GM20000 (cell line): ENCODE measurements at regions not wholly inside any gene's neighbourhood (a gene's known extent, or its start where the extent isn't known, plus 50 kb on each side); places are given as distances from the start of the nearest gene placed in this dataset.

Experiments used
- DNase-seq: peaks from one replicate; pipeline ENCODE4 v3.0.0; 2012; ENCODE audit warnings: low spot score
- CTCF ChIP-seq: IDR thresholded peaks from 2 replicates; pipeline ENCODE4 v1.5.1; 2012; ENCODE audit warnings: mild to moderate bottlenecking, control low read depth; ENCODE audit errors: extremely low read depth, missing control alignments

GRCh38 chr3:30502742-30503073, 103.7 kb upstream of the TGFBR2 start:
- TF ChIP-seq CTCF = no peak
- DNase-seq = no peak

- no peak for TF ChIP-seq CTCF
- no peak for DNase-seq
These were observed 103.0 kb upstream of the TGFBR2 start for GRCh38 chr3:30503446-30503845.

- TF ChIP-seq CTCF = no peak
- DNase-seq = no peak
These were observed 101.5 kb upstream of the TGFBR2 start for GRCh38 chr3:30504939-30505338.

GRCh38 chr3:30505866-30506520, 100.4 kb upstream of the TGFBR2 start:
- no peak for DNase-seq
- TF ChIP-seq CTCF = no peak

- TF ChIP-seq CTCF = no peak
- DNase-seq = no peak
These were observed 98.1 kb upstream of the TGFBR2 start for GRCh38 chr3:30508339-30508738.

GRCh38 chr3:30510596-30510995, 95.8 kb upstream of the TGFBR2 start:
- no peak for DNase-seq
- no peak for TF ChIP-seq CTCF

GRCh38 chr3:30511524-30512251, 94.7 kb upstream of the TGFBR2 start:
- DNase-seq = no peak
- TF ChIP-seq CTCF = no peak
